HG03565 (cell line): ENCODE measurements at regions not wholly inside any gene's neighbourhood (a gene's known extent, or its start where the extent isn't known, plus 50 kb on each side); places are given as distances from the start of the nearest gene placed in this dataset.

Experiments used
- ATAC-seq: cut with Tn5 transposase; IDR thresholded peaks from one replicate; pipeline ENCODE4 v1.9.1; 2021; ENCODE audit warnings: mild to moderate bottlenecking, moderate library complexity; ENCODE audit not compliant: unreplicated experiment

DNA sequence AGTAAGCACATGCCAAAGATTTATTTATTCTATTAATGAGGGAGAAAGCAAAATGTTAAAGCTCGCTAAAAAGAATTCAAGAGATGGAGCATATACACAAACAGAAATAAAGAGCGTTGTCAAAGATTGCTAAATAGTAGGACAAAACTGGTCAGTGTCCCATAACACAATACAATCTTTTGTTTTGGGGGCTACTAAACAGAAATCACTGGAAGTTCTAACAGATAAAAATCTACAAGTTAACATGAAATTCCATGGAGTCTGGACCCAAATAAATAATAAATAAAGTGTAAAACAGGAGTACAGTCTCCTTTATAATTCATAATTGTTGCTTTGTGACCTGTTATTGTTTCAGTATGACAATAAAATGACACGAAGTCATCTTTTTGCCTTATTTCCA lies 115.2 kb upstream of the CNTNAP4 start:
- no peak for ATAC-seq

DNA sequence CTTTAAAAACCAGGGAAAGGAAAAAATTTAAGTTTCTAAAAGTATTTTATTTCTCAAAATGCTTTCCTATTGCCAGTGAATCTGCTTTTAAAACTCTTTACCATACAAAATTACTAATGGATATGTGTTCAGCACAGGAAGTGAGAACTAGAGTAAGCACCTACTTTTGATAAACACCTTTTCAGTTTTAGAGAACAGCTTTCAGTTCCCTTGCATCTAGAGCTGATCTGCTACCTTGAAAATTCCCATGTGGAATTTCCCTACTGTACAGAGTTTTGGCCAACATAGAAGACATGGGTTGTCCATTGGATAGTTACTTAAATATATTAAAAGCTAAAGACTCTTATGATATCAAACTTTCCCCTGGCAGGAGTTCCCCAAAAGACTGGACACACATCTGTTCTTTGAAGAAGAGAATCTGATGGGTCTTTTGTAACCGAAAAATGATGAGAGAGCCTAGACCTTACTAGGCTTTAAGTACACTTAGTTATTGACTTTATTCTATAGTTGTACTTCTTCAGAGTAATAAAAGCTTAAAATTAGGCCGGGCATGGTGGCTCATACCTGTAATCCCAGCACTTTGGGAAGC lies 112.1 kb upstream of the CNTNAP4 start:
- ATAC-seq = no peak

GRCh38 chr16:76175718-76176117 lies 101.5 kb upstream of the CNTNAP4 start:
- ATAC-seq = no peak

DNA sequence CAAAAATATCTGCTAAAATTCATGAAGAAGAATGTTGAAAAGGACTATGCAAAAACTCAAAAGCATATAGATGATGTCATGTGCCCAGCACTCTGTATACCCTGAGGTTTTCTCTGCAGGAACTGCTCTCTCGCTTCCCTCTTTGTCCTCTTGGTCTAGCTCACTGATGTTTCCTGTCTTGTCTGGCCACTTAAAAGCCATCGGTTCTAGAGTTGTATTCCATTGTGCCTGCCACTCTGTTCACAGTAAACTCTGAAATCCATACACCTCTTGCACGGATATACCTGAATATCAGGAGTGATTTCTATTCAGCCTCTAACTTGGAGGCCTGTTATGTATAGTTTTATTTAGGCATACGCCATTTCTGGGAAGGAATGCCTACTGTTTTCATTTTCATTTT lies 101.0 kb upstream of the CNTNAP4 start:
- peak; percentile 94 for ATAC-seq

- no peak for ATAC-seq
Measured at GRCh38 chr16:76176616-76177015, 100.6 kb upstream of the CNTNAP4 start.

GRCh38 chr16:76182041-76182635 lies 95.1 kb upstream of the CNTNAP4 start:
- ATAC-seq = no peak

DNA sequence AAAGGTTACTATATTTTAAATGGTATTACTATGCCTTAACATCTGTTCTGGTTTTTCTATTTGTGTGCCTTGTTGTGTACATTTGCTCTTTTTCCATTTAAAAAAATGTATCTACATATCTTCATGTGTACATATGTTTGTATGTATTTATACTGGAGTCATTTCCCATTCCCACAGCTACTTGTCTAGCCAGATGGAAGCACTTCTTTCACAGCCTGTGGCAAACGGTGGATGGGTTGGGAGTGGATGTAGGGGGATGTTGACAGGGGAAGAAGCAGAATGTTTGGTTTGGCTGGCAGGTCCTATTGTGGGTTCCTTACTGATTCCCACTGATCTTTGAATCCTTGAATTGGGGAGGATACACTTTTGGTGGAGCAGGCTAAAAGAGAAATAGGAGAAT lies 93.6 kb upstream of the CNTNAP4 start:
- ATAC-seq = no peak

- ATAC-seq = no peak
Measured at GRCh38 chr16:76190057-76190456, 87.1 kb upstream of the CNTNAP4 start.

DNA sequence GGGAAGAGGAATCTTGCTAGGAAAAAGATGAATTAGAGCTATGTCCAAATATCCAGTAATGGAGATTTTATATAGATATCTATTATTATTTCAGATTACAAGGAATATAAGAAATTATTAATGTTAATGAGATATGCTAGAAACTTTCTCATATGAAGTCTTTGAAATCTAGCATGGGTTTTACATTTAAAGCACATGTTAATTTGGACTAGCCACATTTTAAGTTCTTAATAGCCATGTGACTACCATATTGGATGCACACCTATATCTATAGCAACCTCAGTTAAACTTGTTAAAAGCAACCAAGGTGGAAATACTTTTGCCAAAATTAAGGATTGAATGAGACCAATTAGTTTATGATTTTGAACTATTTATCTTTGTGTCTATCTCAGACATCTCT lies 86.7 kb upstream of the CNTNAP4 start:
- ATAC-seq = no peak

DNA sequence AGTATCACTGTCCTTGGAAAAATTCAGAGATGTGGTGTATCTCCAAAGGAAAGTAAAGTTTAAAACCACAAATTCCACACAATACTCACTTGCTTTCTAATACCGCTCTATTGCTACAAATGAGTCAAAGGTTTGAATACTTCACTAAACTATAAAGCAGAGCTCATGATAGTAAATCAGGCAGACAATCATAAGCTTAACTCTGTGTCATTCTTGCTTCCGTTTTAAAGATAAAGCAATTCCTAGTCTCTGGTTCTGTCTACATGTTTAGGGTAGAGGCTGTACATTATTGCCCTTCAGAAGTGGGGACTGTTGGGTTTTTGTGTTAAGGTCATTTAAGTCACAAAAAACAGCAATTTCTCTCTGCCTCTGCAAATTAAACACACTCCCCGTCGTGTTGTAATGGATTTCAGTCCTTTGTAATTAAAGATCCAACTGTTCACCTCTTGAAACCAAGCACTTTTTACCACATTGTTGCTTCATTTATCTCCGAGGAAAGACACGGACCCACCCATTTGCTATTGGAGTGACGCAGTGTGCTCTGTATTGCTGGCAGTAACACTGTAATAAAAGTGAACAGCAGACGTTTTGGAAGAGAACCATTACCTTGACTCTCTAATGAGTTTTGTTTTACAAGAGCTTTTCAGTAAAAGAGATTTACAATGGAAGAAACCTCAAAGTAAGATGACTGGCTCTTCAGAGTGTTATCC lies 83.1 kb upstream of the CNTNAP4 start:
- ATAC-seq = no peak

GRCh38 chr16:76194616-76195015 lies 82.6 kb upstream of the CNTNAP4 start:
- ATAC-seq = no peak

DNA sequence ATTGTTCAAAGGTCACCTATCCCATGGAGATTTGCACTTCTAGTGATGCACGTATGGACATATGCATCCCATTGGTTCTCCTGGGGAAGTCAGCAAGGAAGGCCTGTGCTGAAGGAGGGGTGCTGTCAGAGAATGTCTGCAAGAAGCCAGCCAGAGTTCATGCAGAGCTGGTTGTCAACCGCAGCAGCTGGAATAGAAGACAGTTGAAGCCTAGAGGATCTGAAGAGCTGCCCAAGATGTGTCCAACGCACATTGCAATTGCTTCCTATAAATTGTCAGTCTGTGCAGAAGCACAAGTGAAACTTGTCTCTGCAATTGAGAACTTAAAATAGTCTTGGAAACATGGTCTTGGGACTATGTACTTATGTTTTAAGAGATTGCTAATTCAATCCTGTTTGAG lies 82.1 kb upstream of the CNTNAP4 start:
- no peak for ATAC-seq

DNA sequence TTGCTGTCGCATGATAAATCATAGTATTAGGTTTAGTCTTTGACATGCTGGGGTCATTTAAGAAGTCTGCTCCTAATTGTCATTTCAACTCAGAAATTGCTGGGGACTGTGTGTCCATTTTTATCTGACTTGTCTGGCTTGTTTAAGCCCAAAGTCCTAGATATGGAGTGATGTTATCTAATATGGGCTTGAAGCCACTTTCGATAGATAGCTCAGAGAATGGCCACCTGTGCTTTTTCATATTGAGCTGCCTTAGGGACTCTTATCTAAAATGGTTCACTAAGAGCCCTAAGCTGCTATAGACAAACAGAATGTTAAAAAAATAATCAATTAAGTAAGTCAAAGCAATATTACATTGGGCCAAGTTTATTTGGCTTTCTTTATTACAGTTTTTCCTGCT lies 81.6 kb upstream of the CNTNAP4 start:
- no peak for ATAC-seq

GRCh38 chr16:76197900-76198299 lies 79.3 kb upstream of the CNTNAP4 start:
- no peak for ATAC-seq

- ATAC-seq = no peak
Measured at GRCh38 chr16:76199681-76200220, 77.5 kb upstream of the CNTNAP4 start.

DNA sequence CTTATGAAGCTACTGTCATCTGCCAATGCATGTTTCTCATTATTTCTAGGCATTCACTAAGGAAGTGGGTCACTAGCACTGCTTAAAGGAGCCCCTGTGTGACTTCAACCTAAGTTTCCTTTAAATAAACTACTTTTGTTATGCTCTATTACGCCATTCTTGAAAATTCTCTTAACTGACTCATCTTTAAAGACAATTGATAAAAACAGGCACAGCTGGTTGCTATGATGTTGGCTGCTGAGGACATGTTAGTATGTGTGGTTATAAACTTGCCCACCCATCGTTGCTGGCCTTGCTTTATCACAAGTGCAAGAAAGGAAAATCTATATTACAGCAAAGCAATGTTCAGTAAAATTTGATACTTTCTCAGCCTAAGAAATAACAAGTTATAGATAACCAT lies 75.8 kb upstream of the CNTNAP4 start:
- no peak for ATAC-seq

GRCh38 chr16:76204249-76204648 lies 73.0 kb upstream of the CNTNAP4 start:
- no peak for ATAC-seq

- ATAC-seq = no peak
Measured at GRCh38 chr16:76207270-76207669, 69.9 kb upstream of the CNTNAP4 start.

- no peak for ATAC-seq
Measured at GRCh38 chr16:76210157-76210556, 67.0 kb upstream of the CNTNAP4 start.

DNA sequence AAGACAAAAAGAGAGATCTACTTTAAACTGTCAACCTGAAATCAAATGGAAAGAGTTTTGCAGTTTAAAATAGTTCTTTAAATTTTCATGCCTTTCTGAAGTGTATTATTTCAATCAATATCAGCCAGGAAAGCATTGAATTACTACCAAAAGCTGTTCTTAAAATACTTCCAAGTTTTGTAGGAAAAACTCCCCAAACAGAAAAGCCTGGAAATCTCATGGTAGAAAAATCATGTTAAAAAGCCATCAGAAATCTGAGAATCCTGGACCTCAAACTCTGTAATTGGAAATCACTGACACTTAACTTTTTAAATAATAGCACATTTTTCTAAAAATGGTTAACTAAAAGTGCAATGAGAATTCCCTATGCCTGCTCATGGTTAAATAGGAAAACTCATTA lies 63.3 kb upstream of the CNTNAP4 start:
- no peak for ATAC-seq

DNA sequence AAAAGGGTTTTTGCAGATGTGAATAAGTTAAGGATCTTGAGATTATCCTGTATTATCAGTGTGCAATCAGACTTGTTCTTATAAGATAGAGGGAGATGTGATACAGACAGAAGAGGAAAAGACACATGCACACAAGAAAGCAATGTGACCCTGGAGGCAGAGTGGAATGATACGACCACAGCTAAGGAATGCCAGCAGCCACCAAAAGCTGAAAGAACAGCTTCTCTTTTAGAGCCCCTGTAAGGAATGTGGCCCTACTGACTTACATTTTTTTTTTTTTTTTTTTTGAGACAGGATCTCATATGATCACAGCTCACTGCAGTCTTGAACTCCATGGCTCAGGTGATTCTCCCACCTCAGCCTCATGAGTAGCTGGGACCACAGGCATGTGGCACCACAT lies 62.3 kb upstream of the CNTNAP4 start:
- ATAC-seq = no peak

GRCh38 chr16:76222087-76222486 lies 55.1 kb upstream of the CNTNAP4 start:
- ATAC-seq = no peak
